G401 (cell line): ENCODE measurements at regions not wholly inside any gene's neighbourhood (a gene's known extent, or its start where the extent isn't known, plus 50 kb on each side); places are given as distances from the start of the nearest gene placed in this dataset.

Experiments used
- DNase-seq: peaks from one replicate; pipeline ENCODE4 v3.0.0-alpha.2; 2015; ENCODE audit warnings: low spot score
- in situ Hi-C: cut with HindIII; loops from 2 replicates; pipeline ENCODE4 v1.10.0; 2016; ENCODE audit warnings: low sequenced_read_pairs, mixed read lengths

DNA sequence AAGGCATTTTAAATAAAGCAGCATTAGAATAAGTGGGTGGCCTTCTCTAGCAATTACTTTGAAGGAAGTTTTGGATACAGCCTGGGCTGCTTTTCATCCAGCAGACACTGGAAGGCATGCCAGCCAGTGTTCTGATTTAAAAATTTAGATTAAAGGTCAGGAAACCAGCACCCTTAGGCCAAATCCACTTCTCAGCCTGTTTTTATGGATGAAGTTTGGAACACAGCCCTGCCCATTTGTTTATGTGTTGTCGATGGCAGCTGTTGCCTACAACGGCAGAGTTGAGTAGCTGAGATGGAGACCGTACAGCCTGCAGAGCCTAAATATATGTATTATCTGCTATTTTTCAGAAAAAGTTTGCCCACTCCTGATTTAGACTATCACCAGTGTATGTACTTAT is 313.6 kb upstream of the ACVR2A start:
- in situ Hi-C loops = no loop called here
- DNase-seq = no peak

DNA sequence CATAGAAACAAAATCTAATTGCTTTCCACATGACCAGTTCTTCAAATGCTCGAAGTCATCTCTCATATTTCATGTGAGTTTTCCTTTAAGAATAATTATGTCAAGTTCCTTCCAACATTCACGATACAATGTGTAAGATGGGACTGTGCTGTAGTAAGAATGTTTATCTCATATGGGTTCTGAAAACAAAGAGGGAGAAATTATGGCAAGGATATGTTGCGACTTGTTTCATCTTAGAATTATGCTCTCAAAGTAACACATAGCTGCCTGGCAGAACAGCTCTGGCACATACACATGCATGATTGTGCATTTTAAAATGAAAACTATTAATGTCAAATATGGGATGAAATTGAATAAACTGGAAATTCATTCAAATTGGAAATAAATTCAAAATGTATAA is 314.8 kb upstream of the ACVR2A start:
- in situ Hi-C loops = no loop called here
- DNase-seq = no peak

DNA sequence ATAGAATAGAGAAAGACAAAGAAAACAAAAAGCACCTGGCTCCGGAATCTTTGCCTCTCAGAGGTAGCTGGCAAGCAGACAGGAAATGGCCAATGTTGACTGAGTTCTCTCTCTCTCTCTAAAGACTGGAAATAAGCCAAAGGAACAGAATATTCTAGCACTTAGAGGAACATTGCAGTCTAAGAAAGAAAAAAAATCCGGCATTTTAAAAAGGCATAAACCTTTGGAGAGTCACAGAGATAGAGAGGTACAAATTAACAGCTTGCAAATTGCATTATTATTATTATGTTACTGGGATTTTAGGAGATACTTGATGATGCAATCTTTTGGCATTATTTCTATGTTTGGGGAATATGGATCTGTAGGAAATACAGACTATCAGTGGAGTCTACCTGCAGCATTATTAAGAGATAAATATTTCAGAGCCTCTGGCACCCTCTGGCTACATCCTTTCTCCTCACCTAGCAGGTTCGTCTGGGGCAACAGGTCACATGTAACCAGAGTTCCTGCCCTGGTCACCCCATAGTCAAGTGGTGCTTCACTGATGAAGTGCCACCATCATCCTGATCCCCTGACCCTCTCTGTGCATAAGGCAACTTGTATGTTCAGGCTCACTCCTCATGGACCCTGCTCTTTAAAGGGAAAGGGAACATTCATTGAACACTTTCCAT is 318.9 kb upstream of the ACVR2A start:
- no peak for DNase-seq
- in situ Hi-C loops = no loop called here

DNA sequence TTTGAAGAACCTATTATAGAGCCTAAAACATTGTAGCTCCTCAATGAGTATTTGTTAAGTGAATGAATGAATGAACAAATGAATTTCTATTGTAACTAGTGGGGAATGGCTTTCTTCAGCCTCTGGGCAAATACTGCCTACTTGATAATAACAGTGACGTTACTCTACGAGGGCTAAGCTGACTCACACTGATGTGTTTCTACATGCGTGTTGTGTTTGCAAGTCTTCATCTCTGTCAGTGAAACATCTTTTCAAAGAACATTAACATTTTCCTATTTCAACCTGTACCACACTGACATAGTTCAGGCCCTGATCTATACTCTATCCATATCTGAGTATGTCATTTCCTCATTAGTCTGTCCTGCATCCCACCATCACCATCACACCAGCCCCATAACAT is 319.9 kb upstream of the ACVR2A start:
- in situ Hi-C loops = no loop called here
- no peak for DNase-seq

DNA sequence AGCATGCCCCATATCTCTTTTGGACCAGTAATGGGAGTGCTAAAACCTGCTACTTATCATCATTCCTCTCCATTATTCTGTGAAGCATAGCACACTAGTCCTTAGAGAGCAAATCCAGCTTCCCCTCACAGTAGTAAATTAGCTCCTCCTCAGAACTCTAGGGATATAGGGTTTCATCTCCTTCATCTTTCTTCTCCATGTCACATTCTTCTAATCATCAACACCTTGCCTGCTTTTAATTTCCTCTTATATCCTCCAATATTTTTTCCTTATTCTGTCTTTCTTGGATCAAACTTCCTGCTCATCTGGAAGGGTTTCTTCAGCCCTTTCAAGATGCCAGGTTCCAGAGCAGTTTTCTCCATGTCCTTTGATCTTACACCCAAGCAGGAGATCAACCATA is 321.4 kb upstream of the ACVR2A start:
- no peak for DNase-seq
- in situ Hi-C loops = no loop called here

DNA sequence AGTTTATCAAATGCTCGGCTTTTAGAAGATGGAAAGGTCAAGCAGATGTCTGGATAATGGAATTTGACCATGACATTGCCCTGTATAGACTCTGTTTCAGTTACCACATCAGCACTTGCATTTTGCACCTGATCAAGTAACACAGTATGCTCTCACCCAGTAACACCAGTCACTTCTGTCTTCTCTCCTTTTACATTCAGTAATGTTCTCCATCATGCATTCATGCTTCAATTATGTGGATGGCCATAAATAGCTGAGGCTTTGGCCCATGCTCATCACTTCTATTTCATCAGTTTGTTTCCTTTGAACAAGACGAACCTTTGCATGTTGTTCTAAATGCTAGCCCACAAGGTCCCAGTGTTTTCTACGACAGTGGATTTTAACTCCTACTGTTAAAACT is 322.9 kb upstream of the ACVR2A start:
- DNase-seq = no peak
- in situ Hi-C loops = no loop called here

DNA sequence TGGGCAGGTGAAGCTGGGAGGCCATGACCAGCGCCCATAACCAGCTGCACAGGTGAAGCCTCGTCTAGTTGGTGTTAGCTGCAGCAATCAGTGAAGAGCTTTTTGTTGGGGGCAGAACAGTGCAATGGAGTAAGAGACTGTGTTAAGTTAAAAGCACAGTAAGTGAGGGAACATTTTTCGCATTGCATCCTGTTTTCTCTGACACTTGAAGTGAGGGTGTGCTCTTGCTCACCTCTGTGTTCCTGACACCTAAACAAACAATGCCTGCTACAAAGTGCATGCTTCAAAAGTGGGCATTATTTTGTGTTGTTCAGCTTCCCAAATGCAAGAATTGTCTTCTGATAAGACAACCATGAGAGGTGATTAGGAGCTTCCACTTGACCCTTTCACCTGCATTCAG is 324.0 kb upstream of the ACVR2A start:
- in situ Hi-C loops = no loop called here
- DNase-seq = no peak

DNA sequence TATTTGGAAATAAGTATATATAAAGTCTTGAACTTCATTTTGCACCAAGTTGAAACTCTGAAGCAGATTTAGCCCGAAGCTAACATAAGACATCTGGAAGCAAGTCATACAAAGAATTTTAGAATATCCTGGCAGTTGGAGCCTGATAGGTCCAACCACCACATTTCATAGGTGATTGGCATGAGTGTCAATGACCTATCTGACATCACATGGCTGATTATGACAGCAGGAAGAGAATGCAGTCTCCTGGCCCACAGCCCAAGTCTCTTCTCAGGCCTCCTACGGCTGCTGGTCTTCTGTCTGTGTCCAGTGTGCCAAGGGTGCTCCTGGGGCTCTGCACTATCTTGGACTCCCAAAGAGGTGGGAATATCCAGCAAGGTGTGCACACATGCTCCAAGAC is 325.7 kb upstream of the ACVR2A start:
- DNase-seq = no peak
- in situ Hi-C loops = no loop called here

DNA sequence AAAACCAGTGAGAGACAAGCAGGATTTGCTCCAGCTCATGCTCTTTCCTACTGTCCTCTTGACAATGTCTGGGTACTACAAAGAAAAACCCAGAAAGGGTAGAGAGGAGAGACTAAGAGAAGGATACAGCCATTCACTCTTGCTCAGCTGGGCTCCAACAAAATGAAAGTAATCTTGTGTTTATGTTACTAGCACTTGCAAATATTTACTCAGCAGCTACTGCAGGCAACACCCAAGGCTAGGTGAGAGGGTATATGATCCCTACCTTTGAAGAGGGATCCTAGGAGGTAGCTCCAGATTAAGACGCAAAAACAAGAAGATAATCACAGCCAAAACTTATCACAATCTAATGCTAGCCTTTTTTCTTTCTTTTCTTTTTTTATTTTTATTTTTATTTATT is 329.6 kb upstream of the ACVR2A start:
- in situ Hi-C loops = no loop called here
- DNase-seq = no peak

DNA sequence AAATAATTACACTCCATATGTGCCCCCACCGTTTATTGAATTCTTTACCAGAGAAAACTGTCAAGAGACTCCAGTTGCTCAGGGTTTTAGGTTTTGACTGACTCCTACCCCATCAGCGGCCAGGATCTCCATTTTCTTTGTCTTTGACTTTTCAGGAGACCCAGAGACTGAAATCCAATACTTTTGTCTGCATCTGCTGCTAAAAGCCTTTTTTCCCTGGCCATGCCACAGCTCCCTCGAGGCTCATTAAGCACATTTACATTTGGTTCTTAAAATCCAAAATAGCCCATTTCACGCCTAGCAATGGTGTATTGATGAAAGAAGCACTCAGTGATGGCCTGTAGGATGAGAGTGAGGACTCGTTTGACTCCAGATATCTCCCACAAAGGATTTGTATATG is 332.6 kb upstream of the ACVR2A start:
- in situ Hi-C loops = no loop called here
- no peak for DNase-seq

DNA sequence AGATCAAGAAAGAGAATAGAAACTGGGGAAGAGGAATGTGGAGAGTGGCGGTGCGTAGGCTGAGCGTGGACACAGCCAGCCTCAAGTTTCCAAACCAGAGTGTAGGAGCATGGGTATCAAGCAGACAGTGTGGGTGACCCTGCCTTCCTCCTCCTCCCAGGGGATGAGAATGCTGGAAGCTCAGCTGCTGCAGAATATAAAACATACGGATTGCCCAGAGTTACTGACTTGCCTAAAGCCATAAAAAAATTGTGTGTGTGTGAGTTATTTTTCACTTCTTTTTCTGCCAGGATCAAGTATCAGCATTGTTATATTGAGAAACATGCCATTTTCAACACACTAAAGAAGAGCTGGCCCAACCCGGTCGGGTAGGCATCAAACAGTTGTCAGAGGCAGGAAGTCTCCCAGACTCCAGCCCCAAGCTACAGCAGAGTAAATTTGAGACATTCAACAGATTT is 333.3 kb upstream of the ACVR2A start:
- in situ Hi-C loops = no loop called here
- DNase-seq = no peak

DNA sequence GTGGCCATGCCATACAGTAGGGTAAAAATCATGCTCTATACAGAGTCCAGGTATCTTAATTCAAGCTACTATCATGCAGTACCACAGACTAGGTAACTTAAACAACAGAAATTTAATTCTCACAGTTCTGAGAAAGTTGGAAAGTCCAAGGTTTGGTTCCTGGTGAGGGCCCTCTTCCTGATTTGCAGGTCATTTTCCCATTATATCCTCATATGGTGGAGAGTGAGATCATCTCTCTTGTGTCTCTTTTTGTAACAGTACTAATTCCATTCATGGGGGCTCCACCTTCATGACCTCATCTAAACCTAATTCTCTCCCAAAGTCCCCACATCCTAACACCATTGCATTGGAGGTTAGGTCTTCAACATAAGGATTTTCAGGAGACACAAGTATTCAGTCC is 335.0 kb upstream of the ACVR2A start:
- no peak for DNase-seq
- in situ Hi-C loops = no loop called here

DNA sequence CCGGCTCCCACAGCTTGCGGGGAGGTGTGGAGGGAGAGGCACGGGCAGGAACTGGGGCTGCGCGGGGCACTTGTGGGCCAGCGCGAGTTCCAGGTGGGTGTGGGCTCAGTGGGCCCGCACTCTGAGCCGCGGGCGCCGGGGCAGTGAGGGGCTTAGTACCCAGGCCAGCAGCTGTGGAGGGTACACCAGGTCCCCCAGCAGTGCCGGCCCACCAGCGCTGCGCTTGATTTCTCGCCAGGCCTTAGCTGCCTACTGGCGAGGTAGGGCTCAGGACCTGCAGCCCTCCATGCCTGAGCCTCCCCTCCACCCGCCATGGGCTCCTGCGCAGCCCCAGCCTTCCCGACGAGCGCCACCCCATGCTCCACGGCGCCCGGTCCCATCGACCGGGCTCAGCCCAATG is 337.9 kb upstream of the ACVR2A start:
- no peak for DNase-seq
- in situ Hi-C loops = no loop called here

DNA sequence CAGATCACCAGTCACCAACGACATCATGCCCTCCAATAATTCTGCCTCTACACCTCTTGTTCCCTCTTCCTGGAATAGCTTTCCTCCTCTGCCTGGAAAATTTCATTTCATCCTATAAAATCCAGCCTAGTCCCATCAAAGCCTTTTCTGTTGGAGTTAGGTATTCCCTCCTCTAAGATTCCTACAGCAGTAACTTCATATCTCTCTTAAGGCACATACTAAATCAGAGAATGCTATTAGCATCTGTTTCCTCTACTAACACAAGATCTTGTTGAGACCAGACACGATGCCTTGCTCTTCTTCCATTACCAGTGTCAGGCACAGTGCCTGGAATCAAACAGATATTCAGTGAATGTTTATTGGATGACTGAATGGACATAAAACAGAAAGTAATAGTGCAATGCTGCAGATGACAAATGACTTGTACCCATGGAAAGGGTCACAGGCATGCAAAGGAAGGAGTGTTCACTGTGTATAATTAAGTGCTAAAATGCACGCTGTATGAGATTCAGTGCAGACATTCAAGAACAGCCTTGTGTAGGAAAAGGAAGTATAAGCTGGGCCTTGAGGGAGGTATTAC is 342.0 kb upstream of the ACVR2A start:
- no peak for DNase-seq
- in situ Hi-C loops = no loop called here

DNA sequence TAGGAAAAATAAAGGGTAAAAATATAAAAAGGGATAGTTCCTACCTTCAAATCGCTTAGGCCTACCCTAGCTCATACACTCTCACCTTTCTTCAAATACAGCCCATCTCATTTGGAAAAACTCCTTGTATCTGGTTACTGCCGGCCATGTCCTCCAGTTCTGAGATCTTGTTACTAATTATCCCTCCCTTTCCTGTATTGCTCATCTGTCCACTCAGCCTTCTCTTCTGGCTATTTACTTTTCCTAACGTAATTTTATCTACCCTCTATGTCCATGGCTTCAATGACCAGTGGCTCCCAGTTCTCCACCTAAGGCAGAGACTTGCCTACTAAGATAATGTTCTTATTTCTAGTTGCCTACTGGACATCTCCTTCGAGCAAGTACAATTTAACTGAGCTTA is 342.9 kb upstream of the ACVR2A start:
- in situ Hi-C loops = no loop called here
- no peak for DNase-seq

DNA sequence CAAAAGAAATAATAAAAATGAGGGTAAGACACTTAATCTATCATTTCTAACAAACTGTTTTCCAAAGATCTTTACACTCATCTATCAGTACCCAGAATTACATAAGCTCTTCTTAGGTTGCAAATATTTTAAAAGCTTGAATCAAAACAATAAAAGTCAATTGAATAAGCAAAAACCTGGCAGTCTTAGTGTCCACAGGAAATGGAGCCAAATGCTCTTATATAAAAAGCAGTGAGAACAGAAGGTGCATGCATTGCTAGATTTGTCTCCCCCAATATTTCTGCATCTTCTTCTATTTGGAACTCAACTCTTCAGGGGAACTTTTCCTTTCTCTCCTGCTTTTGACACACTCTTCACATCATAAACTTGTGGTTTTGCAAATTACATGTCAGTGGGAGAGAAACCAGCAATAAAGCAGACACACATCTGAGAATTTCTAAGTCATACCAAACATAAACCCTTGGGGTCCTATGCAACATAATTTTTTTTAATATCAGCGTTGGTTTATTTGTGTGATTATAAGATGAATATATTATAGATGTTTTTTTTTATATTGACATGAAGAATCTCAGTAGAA is 343.9 kb upstream of the ACVR2A start:
- in situ Hi-C loops = no loop called here
- no peak for DNase-seq

DNA sequence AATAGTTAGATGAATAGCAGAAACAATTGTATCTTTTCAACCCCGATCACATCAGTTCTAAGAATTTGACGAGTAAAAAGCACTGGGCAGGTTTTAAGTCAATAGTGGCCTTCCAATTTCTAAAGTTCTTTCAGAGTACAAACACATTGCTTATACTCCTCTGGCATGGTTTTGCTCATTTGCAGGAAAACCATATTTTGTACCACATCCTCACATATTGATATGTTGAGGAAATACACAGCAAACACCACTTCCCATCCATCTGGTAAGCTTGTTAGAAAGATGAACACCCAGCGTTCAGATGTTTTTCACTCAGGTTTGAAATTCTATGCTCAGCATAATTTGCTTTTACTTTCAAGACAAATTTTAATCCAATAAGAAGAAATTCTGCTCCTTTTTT is 344.6 kb upstream of the ACVR2A start:
- no peak for DNase-seq
- in situ Hi-C loops = no loop called here

DNA sequence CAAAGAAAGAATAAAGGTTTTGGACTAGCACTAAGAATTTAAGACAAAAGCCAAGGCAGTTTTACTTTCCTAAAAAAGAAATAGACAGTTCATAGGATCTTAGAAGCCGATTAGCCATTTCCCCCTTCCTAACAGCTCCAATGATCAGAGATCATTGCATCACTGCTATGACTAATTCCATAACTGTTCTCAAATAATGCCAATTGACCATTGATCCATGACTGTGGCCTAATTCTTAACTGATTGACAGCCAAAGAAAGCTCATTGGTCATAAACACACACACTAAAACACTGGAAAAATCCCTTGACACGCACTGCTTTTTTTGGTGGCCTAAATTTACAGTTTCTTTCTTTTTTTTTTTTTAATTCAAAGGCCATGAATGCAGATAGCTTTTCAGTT is 345.0 kb upstream of the ACVR2A start:
- in situ Hi-C loops = no loop called here
- no peak for DNase-seq

DNA sequence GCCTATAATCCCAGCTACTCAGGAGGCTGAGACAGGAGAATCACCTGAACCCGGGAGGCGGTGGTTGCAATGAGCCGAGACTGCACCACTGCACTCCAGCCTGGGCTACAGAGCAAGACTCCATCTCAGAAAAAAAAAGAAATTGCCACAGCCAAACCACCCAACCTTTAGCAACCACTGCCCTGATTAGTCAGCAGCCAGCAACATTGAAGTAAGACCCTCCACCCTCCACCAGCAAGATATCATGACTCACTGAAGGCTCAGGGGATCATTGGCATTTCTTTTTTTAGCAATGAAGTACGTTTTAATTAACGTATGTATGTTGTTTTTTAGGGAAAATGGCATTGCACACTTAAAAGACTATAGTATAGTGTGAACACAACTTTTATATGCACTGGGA is 349.1 kb upstream of the ACVR2A start:
- in situ Hi-C loops = no loop called here
- DNase-seq = no peak

DNA sequence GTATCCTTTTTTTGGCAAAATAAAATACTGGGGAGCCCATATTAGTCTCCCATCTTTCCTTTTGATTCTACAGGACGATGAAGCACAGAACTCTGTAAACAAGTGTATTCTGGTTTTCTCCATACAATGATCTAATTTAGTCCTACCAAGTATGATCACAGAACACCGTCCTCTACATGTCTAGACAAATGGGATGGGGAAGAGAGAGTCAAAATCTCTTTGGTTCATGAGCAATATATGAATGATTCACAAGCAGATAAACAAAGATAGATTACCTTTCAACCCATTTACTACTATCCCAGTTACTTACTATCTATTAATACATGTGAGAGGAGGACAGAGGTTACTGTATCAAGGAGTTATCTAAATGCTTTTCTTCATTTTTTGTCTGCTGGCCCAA is 352.4 kb upstream of the ACVR2A start:
- DNase-seq = no peak
- in situ Hi-C loops = no loop called here

DNA sequence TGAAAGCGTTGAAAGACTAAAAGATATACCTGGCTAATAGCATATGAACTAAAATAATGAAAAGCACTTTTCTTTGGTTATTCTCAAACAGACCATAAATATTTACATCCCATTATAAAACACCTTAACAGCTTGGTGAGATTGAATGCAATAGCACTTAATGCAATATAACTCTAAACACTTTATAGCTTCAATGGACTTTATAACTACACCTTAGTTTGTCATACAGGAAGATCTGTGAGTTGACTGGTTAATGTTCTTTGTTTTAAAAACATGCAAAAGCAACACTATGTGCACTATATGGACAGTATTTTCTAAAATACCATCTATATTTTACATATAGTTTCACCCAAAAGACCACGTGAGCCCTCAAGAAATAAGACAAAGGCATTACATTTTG is 353.3 kb upstream of the ACVR2A start:
- in situ Hi-C loops = no loop called here
- no peak for DNase-seq
